NCI-H2227 treated with DMSO at 0.1 percent for 48 hours (cell line): ENCODE measurements at regions not wholly inside any gene's neighbourhood (a gene's known extent, or its start where the extent isn't known, plus 50 kb on each side); places are given as distances from the start of the nearest gene placed in this dataset.

ENCODE experiments used
- DNase-seq: peaks from one replicate; lab custom pipeline; 2025; lab: John Stamatoyannopoulos, UW

GRCh38 chr14:104356738-104357688 lies 218.6 kb downstream of the KIF26A start:
- DNase-seq, result no peak

GRCh38 chr14:104357689-104358527 lies 219.5 kb downstream of the KIF26A start:
- no peak for DNase-seq

GRCh38 chr14:104358528-104359300 lies 220.3 kb downstream of the KIF26A start:
- no peak for DNase-seq

GRCh38 chr14:104359301-104359968 lies 220.1 kb upstream of the C14orf180 start:
- DNase-seq, result no peak

- DNase-seq, result no peak
These were observed 219.6 kb upstream of the C14orf180 start for GRCh38 chr14:104359969-104360442.

- DNase-seq, result no peak
These were observed 219.1 kb upstream of the C14orf180 start for GRCh38 chr14:104360501-104360900.

GRCh38 chr14:104361101-104361591 lies 218.4 kb upstream of the C14orf180 start:
- no peak for DNase-seq

- no peak for DNase-seq
These were observed 217.5 kb upstream of the C14orf180 start for GRCh38 chr14:104361921-104362681.

GRCh38 chr14:104362761-104363605 lies 216.6 kb upstream of the C14orf180 start:
- DNase-seq, result no peak

GRCh38 chr14:104363891-104364760 lies 215.4 kb upstream of the C14orf180 start:
- DNase-seq, result no peak

- peak; percentile 20 for DNase-seq
These were observed 214.7 kb upstream of the C14orf180 start for GRCh38 chr14:104364830-104365229.

GRCh38 chr14:104366931-104367865 lies 212.4 kb upstream of the C14orf180 start:
- DNase-seq, result no peak

- DNase-seq, result no peak
These were observed 211.5 kb upstream of the C14orf180 start for GRCh38 chr14:104367866-104368750.

- DNase-seq, result no peak
These were observed 210.8 kb upstream of the C14orf180 start for GRCh38 chr14:104368751-104369100.

GRCh38 chr14:104369208-104369607 lies 210.4 kb upstream of the C14orf180 start:
- DNase-seq, result no peak

- DNase-seq, result no peak
These were observed 209.2 kb upstream of the C14orf180 start for GRCh38 chr14:104370256-104370870.
